CD8-positive, alpha-beta memory T cell (primary cell): ENCODE measurements at regions not wholly inside any gene's neighbourhood (a gene's known extent, or its start where the extent isn't known, plus 50 kb on each side); places are given as distances from the start of the nearest gene placed in this dataset.
A peak's percentile ranks its signal among the peaks of the same experiment; 100 is the strongest.
"Not testable (repeated sequence)": the region's sequence is repeated elsewhere in the genome, so short reads cannot be mapped to it uniquely, and the experiment has no call there.

Source experiments
- CTCF ChIA-PET: fragments of 350-600 bp; sonication (Branson Sonifier 250); formaldehyde crosslinking; loops from one replicate; lab custom pipeline; 2021; ENCODE audit warnings: antibody characterized with exemption; lab: Charles Lee
- POLR2A ChIA-PET: fragments of 350-600 bp; sonication (Branson Sonifier 250); formaldehyde crosslinking; loops from one replicate; lab custom pipeline; 2021; ENCODE audit warnings: antibody characterized with exemption; lab: Charles Lee
- DNase-seq, 5 donors: peaks; one replicate each; pipeline versions ENCODE4 v3.0.0 to v3.0.0-alpha.2; 2020 to 2022; ENCODE audit warnings: mixed read lengths in 1 of 5
- H3K27ac ChIP-seq: one replicate; pipeline ENCODE4 v1.7.0; 2013; ENCODE audit warnings: low read depth, mild to moderate bottlenecking, low read length, moderate library complexity
- H3K27me3 ChIP-seq: 2 replicates; pipeline ENCODE4 v1.7.0; 2013; ENCODE audit warnings: low read length, mild to moderate bottlenecking; ENCODE audit not compliant: insufficient read depth, poor library complexity, severe bottlenecking
- H3K36me3 ChIP-seq: 2 replicates; pipeline ENCODE4 v1.7.0; 2013; ENCODE audit warnings: mild to moderate bottlenecking, low read length, moderate library complexity; ENCODE audit not compliant: insufficient read depth
- H3K4me1 ChIP-seq: 2 replicates; pipeline ENCODE4 v1.7.0; 2013; ENCODE audit warnings: mild to moderate bottlenecking, low read length, moderate library complexity; ENCODE audit not compliant: insufficient read depth
- H3K4me3 ChIP-seq: 2 replicates; pipeline ENCODE4 v1.7.0; 2013; ENCODE audit warnings: mild to moderate bottlenecking, low read length
- H3K9me3 ChIP-seq: 2 replicates; pipeline ENCODE4 v1.7.0; 2013; ENCODE audit warnings: mild to moderate bottlenecking, low read length
- H3K27ac Mint-ChIP-seq, 8 donors: one replicate each; pipeline ENCODE4 v1.8.0; 2020 to 2021; ENCODE audit warnings: mixed read lengths in 8 of 8, mild to moderate bottlenecking in 6 of 8, inconsistent platforms in 3 of 8, moderate library complexity in 3 of 8
- H3K27me3 Mint-ChIP-seq, 2 donors: one replicate each; pipeline ENCODE4 v1.8.0; 2020 to 2021; ENCODE audit warnings: mixed read lengths in 2 of 2, mild to moderate bottlenecking in 1 of 2, moderate library complexity in 1 of 2
- H3K36me3 Mint-ChIP-seq, 3 donors: one replicate each; pipeline ENCODE4 v1.8.0; 2020 to 2021; ENCODE audit warnings: mixed read lengths in 3 of 3, inconsistent platforms in 1 of 3, mild to moderate bottlenecking in 1 of 3
- H3K4me1 Mint-ChIP-seq, 3 donors: one replicate each; pipeline ENCODE4 v1.8.0; 2020 to 2021; ENCODE audit warnings: mixed read lengths in 3 of 3, inconsistent platforms in 1 of 3, mild to moderate bottlenecking in 1 of 3
- H3K4me3 Mint-ChIP-seq, 7 donors: one replicate each; pipeline ENCODE4 v1.8.0; 2020 to 2021; ENCODE audit warnings: mixed read lengths in 7 of 7, mild to moderate bottlenecking in 6 of 7, moderate library complexity in 4 of 7, inconsistent platforms in 2 of 7
- H3K9me3 Mint-ChIP-seq, 5 donors: one replicate each; pipeline ENCODE4 v1.8.0; 2020 to 2022; ENCODE audit warnings: mixed read lengths in 5 of 5, mild to moderate bottlenecking in 3 of 5, moderate library complexity in 2 of 5, inconsistent platforms in 1 of 5

- DNase-seq, result no peak
- H3K27ac ChIP-seq, result no peak overlapping the region
- POLR2A ChIA-PET, result no interaction called here
- H3K9me3 ChIP-seq, result no peaks in the 10 kb centered on the region
- H3K9me3 Mint-ChIP-seq, result no peaks in the 10 kb centered on the region
- no peaks in the 10 kb centered on the region for H3K36me3 Mint-ChIP-seq
- H3K27me3 ChIP-seq, result no peaks in the 10 kb centered on the region
- H3K36me3 ChIP-seq, result no peaks in the 10 kb centered on the region
- peaks cover 4 to 16% (median 15%) of the 10 kb centered on the region in 3 donors for H3K4me1 Mint-ChIP-seq
- no peaks in the 10 kb centered on the region for H3K4me1 ChIP-seq
- H3K4me3 Mint-ChIP-seq, result no peak overlapping the region
- no peak overlapping the region for H3K4me3 ChIP-seq
- no peak overlapping the region for H3K27ac Mint-ChIP-seq
- H3K27me3 Mint-ChIP-seq, result no peaks in the 10 kb centered on the region
- CTCF ChIA-PET, result interaction anchor here (0.6 to 1.5 kb wide), 3 partner anchors 247 to 1293 kb away, joined by 3 read pairs; no protein-coding TSS in a partner anchor
Measured at GRCh38 chr16:10262377-10263132, 80.3 kb upstream of the GRIN2A start.

GRCh38 chr16:10265770-10266615, 83.8 kb upstream of the GRIN2A start:
- peak overlapping the region in 1 of 8 donors; percentile 12 for H3K27ac Mint-ChIP-seq
- CTCF ChIA-PET, result interaction anchor here (0.9 kb wide), 1 partner anchor 9 kb away, joined by 3 read pairs; no protein-coding TSS in a partner anchor
- peaks cover 0 to 4% (median 0%) of the 10 kb centered on the region in 5 donors for H3K9me3 Mint-ChIP-seq

GRCh38 chr16:10266809-10267208, 84.6 kb upstream of the GRIN2A start:
- no peaks in the 10 kb centered on the region for H3K27me3 ChIP-seq
- Mint-ChIP-seq H3K36me3 (peaks cover 0 to 6% (median 0%) of the 10 kb centered on the region in 3 donors), H3K27me3 (no peaks in the 10 kb centered on the region), H3K4me1 (peaks cover 4 to 16% (median 15%) of the 10 kb centered on the region in 3 donors), H3K4me3 (peak overlapping the region in 5 of 7 donors; percentile 20 to 41 (median 29)), H3K27ac (peak overlapping the region in 4 of 8 donors; percentile 25 to 84 (median 78)), H3K9me3 (peaks cover 0 to 4% (median under 1%) of the 10 kb centered on the region in 5 donors)
- H3K4me1 ChIP-seq, result no peaks in the 10 kb centered on the region
- no peak for DNase-seq
- no peaks in the 10 kb centered on the region for H3K36me3 ChIP-seq
- ChIA-PET POLR2A (no interaction called here), CTCF (no interaction called here)
- no peak overlapping the region for H3K27ac ChIP-seq
- no peak overlapping the region for H3K4me3 ChIP-seq
- no peaks in the 10 kb centered on the region for H3K9me3 ChIP-seq

More at GRCh38 chr16:10265770-10266615, 83.8 kb upstream of the GRIN2A start:
- H3K27me3 ChIP-seq, result no peaks in the 10 kb centered on the region
- no peaks in the 10 kb centered on the region for H3K27me3 Mint-ChIP-seq
- H3K36me3 Mint-ChIP-seq, result peaks cover 0 to 5% (median 0%) of the 10 kb centered on the region in 3 donors
- peaks cover 4 to 16% (median 15%) of the 10 kb centered on the region in 3 donors for H3K4me1 Mint-ChIP-seq
- POLR2A ChIA-PET, result no interaction called here
- H3K27ac ChIP-seq, result no peak overlapping the region
- H3K4me3 ChIP-seq, result no peak overlapping the region
- H3K4me1 ChIP-seq, result no peaks in the 10 kb centered on the region
- no peak for DNase-seq
- H3K4me3 Mint-ChIP-seq, result peak overlapping the region in 2 of 7 donors; percentile 56 to 59
- H3K36me3 ChIP-seq, result no peaks in the 10 kb centered on the region
- H3K9me3 ChIP-seq, result no peaks in the 10 kb centered on the region

GRCh38 chr16:10269632-10270031, 87.4 kb upstream of the GRIN2A start:
- no peaks in the 10 kb centered on the region for H3K9me3 ChIP-seq
- Mint-ChIP-seq H3K36me3 (peaks cover 0 to 13% (median 0%) of the 10 kb centered on the region in 3 donors), H3K4me1 (peaks cover 4 to 17% (median 16%) of the 10 kb centered on the region in 3 donors), H3K4me3 (no peak overlapping the region), H3K27me3 (no peaks in the 10 kb centered on the region), H3K27ac (no peak overlapping the region), H3K9me3 (peaks cover 0 to 9% (median 3%) of the 10 kb centered on the region in 5 donors)
- no peaks in the 10 kb centered on the region for H3K4me1 ChIP-seq
- H3K27ac ChIP-seq, result no peak overlapping the region
- no peak overlapping the region for H3K4me3 ChIP-seq
- H3K36me3 ChIP-seq, result no peaks in the 10 kb centered on the region
- no peaks in the 10 kb centered on the region for H3K27me3 ChIP-seq
- ChIA-PET CTCF (no interaction called here), POLR2A (no interaction called here)
- no peak for DNase-seq

- POLR2A ChIA-PET, H3K36me3 ChIP-seq, H3K27ac ChIP-seq, CTCF ChIA-PET, H3K4me3 Mint-ChIP-seq, H3K4me1 ChIP-seq, H3K9me3 ChIP-seq, H3K27me3 ChIP-seq, H3K27me3 Mint-ChIP-seq, H3K4me3 ChIP-seq, DNase-seq, H3K9me3 Mint-ChIP-seq, H3K27ac Mint-ChIP-seq: not testable (repeated sequence)
- Mint-ChIP-seq H3K4me1 (peaks cover 6 to 12% (median 11%) of the 10 kb centered on the region in 3 donors), H3K36me3 (peaks cover 0 to 17% (median 0%) of the 10 kb centered on the region in 3 donors)
Measured at GRCh38 chr16:10272250-10272854, 90.1 kb upstream of the GRIN2A start.

- H3K36me3 ChIP-seq, H3K27ac ChIP-seq, H3K4me1 ChIP-seq, CTCF ChIA-PET, DNase-seq, H3K4me3 ChIP-seq, H3K27me3 Mint-ChIP-seq, POLR2A ChIA-PET, H3K9me3 ChIP-seq, H3K27me3 ChIP-seq, H3K4me3 Mint-ChIP-seq: not testable (repeated sequence)
- H3K36me3 Mint-ChIP-seq, result peaks cover 0 to 23% (median 0%) of the 10 kb centered on the region in 3 donors
- H3K27ac Mint-ChIP-seq, result peak overlapping the region in 7 of 8 donors; percentile 10 to 90 (median 79)
- peaks cover 6 to 12% (median 11%) of the 10 kb centered on the region in 3 donors for H3K4me1 Mint-ChIP-seq
- H3K9me3 Mint-ChIP-seq, result peaks cover 3 to 16% (median 8%) of the 10 kb centered on the region in 5 donors
Measured at GRCh38 chr16:10275214-10275996, 93.2 kb upstream of the GRIN2A start.

- ChIA-PET CTCF (no interaction called here), POLR2A (no interaction called here)
- Histone ChIP-seq H3K4me3 (no peak overlapping the region), H3K4me1 (peaks cover 7% of the 10 kb centered on the region), H3K9me3 (no peaks in the 10 kb centered on the region), H3K27ac (no peak overlapping the region), H3K27me3 (no peaks in the 10 kb centered on the region), H3K36me3 (no peaks in the 10 kb centered on the region)
- no peak for DNase-seq
- Mint-ChIP-seq H3K4me1 (peaks cover 6 to 12% (median 11%) of the 10 kb centered on the region in 3 donors), H3K27me3 (no peaks in the 10 kb centered on the region), H3K9me3 (peaks cover 0 to 8% (median 4%) of the 10 kb centered on the region in 5 donors), H3K4me3 (no peak overlapping the region), H3K27ac (peak overlapping the region in 2 of 8 donors; percentile 50 to 92), H3K36me3 (peaks cover 0 to 14% (median 0%) of the 10 kb centered on the region in 3 donors)
Measured at GRCh38 chr16:10277597-10277996, 95.4 kb upstream of the GRIN2A start.
